Heart left ventricle (tissue), 13 donors: ENCODE measurements at regions not wholly inside any gene's neighbourhood (a gene's known extent, or its start where the extent isn't known, plus 50 kb on each side); places are given as distances from the start of the nearest gene placed in this dataset.
"Not testable (repeated sequence)": the region's sequence is repeated elsewhere in the genome, so short reads cannot be mapped to it uniquely, and the experiment has no call there.

ENCODE experiments used
- POLR2A ChIP-seq, 2 donors: fragments of 450-650 bp; IDR thresholded peaks; one replicate each; pipeline ENCODE4 v1.6.1; 2017; ENCODE audit warnings: antibody characterized with exemption in 2 of 2, mild to moderate bottlenecking in 2 of 2, moderate library complexity in 2 of 2
- TF ChIP-seq, protein P1 (sequence below), 12 donors: fragments of 200-600 bp; sonication (generic) in 4 of 12; IDR thresholded peaks; one replicate each; pipeline versions ENCODE4 v1.5.0 to v1.8.0; 2018 to 2022; ENCODE audit warnings: antibody characterized with exemption in 12 of 12, mild to moderate bottlenecking in 5 of 12
- donor health status: ischemic (EF 13 %, LVEDD 7.1; RV severe dilation, severe dysfunction).
- donor health status: DM: no; HTN: yes; CAD: no.
- donor health status: DM: no; HTN: no; CAD: no.
- donor health status: ischemic (EF 25% LVEDD 6.9; RV normal size, moderate dysfunction).
- donor health status: ischemic (EF 25% LVEDD 5.7; RV mildly dilated, moderate dysfunction).
- donor health status: ischemic (EF 35%, LVEDD 5.7; RV mildly dilated, moderate dysfunction).
- donor health status: nonischemic (EF 11% LVEDD 7.7; RV severe dilation, severe dysfunction).
- donor health status: DM: yes; HTN: yes; CAD: no.
- donor health status: PGD.
- donor health status: ischemic (EF 29% LVEDD 5.4; RV normal size, mild dysfunction).
- donor health status: nonischemic (EF 23%, LVEDD 6.1; RV moderate dilation, normal function).

GRCh38 chr7:63580536-63581300 is 417.9 kb upstream of the ZNF722 start:
- TF ChIP-seq, protein P1, sequence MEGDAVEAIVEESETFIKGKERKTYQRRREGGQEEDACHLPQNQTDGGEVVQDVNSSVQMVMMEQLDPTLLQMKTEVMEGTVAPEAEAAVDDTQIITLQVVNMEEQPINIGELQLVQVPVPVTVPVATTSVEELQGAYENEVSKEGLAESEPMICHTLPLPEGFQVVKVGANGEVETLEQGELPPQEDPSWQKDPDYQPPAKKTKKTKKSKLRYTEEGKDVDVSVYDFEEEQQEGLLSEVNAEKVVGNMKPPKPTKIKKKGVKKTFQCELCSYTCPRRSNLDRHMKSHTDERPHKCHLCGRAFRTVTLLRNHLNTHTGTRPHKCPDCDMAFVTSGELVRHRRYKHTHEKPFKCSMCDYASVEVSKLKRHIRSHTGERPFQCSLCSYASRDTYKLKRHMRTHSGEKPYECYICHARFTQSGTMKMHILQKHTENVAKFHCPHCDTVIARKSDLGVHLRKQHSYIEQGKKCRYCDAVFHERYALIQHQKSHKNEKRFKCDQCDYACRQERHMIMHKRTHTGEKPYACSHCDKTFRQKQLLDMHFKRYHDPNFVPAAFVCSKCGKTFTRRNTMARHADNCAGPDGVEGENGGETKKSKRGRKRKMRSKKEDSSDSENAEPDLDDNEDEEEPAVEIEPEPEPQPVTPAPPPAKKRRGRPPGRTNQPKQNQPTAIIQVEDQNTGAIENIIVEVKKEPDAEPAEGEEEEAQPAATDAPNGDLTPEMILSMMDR (IDR thresholded peaks at IDR 0.05) = not testable (repeated sequence)
- TF ChIP-seq POLR2A (IDR thresholded peaks at IDR 0.05) = not testable (repeated sequence)
